ENCODE measurements at regions not wholly inside any gene's neighbourhood (a gene's known extent, or its start where the extent isn't known, plus 50 kb on each side); places are given as distances from the start of the nearest gene placed in this dataset.
"Not testable (repeated sequence)": the region's sequence is repeated elsewhere in the genome, so short reads cannot be mapped to it uniquely, and the experiment has no call there.

- POLR2A ChIA-PET: no interaction called here
- no peak overlapping the region for H3K27ac Mint-ChIP-seq
- no peak for ATAC-seq (ENCODE audit: low read depth)
- H3K4me3 Mint-ChIP-seq: no peak overlapping the region
- H3K4me1 Mint-ChIP-seq: no peaks in the 10 kb centered on the region
- H3K36me3 Mint-ChIP-seq (ENCODE audit: low read depth): no peaks in the 10 kb centered on the region
- DNase-seq: no peak
- CTCF ChIA-PET: no interaction called here
- TF ChIP-seq CTCF (IDR thresholded peaks at IDR 0.05): no peak
- peaks cover 9% of the 10 kb centered on the region for H3K9me3 Mint-ChIP-seq
- no peaks in the 10 kb centered on the region for H3K27me3 Mint-ChIP-seq
- intact Hi-C loops (cut with micrococcal nuclease): no loop called here
Measured at GRCh38 chr6:140385679-140386078, 1011.2 kb upstream of the CITED2 start.

- no peak for TF ChIP-seq CTCF (IDR thresholded peaks at IDR 0.05)
- ATAC-seq (ENCODE audit: low read depth) (no peak), DNase-seq (no peak)
- Mint-ChIP-seq H3K27me3 (no peaks in the 10 kb centered on the region), H3K4me1 (no peaks in the 10 kb centered on the region), H3K9me3 (peaks cover 9% of the 10 kb centered on the region), H3K36me3 (ENCODE audit: low read depth) (no peaks in the 10 kb centered on the region), H3K4me3 (no peak overlapping the region), H3K27ac (no peak overlapping the region)
- ChIA-PET CTCF (no interaction called here), POLR2A (no interaction called here)
- intact Hi-C loops (cut with micrococcal nuclease): no loop called here
Measured at GRCh38 chr6:140382355-140382754, 1007.9 kb upstream of the CITED2 start.

- no peak for TF ChIP-seq CTCF (IDR thresholded peaks at IDR 0.05)
- H3K36me3 Mint-ChIP-seq (ENCODE audit: low read depth): no peaks in the 10 kb centered on the region
- DNase-seq (no peak), ATAC-seq (ENCODE audit: low read depth) (no peak)
- ChIA-PET POLR2A (no interaction called here), CTCF (no interaction called here)
- intact Hi-C loops (cut with micrococcal nuclease): no loop called here
- H3K4me3 Mint-ChIP-seq: no peak overlapping the region
- peaks cover 5% of the 10 kb centered on the region for H3K9me3 Mint-ChIP-seq
- H3K27ac Mint-ChIP-seq: no peak overlapping the region
- H3K4me1 Mint-ChIP-seq: no peaks in the 10 kb centered on the region
- H3K27me3 Mint-ChIP-seq: no peaks in the 10 kb centered on the region
Measured at GRCh38 chr6:140380427-140381218, 1006.2 kb upstream of the CITED2 start.

- intact Hi-C loops (cut with micrococcal nuclease): no loop called here
- Mint-ChIP-seq H3K4me1 (no peaks in the 10 kb centered on the region), H3K27ac (no peak overlapping the region), H3K4me3 (no peak overlapping the region), H3K9me3 (peaks cover 4% of the 10 kb centered on the region), H3K27me3 (no peaks in the 10 kb centered on the region), H3K36me3 (ENCODE audit: low read depth) (no peaks in the 10 kb centered on the region)
- ATAC-seq (ENCODE audit: low read depth) (no peak), DNase-seq (no peak)
- ChIA-PET CTCF (no interaction called here), POLR2A (no interaction called here)
- no peak for TF ChIP-seq CTCF (IDR thresholded peaks at IDR 0.05)
Measured at GRCh38 chr6:140379919-140380318, 1005.5 kb upstream of the CITED2 start.

GRCh38 chr6:140376209-140376608, 1001.8 kb upstream of the CITED2 start:
- Mint-ChIP-seq H3K27me3 (no peaks in the 10 kb centered on the region), H3K4me1 (no peaks in the 10 kb centered on the region), H3K36me3 (ENCODE audit: low read depth) (no peaks in the 10 kb centered on the region), H3K9me3 (no peaks in the 10 kb centered on the region), H3K27ac (no peak overlapping the region), H3K4me3 (no peak overlapping the region)
- no peak for ATAC-seq (ENCODE audit: low read depth)
- TF ChIP-seq CTCF (IDR thresholded peaks at IDR 0.05): no peak
- no peak for DNase-seq
- intact Hi-C loops (cut with micrococcal nuclease): no loop called here
- ChIA-PET CTCF (no interaction called here), POLR2A (no interaction called here)

GRCh38 chr6:140373728-140374127, 999.3 kb upstream of the CITED2 start:
- CTCF ChIA-PET; H3K27ac Mint-ChIP-seq; H3K9me3 Mint-ChIP-seq; POLR2A ChIA-PET; H3K36me3 Mint-ChIP-seq (ENCODE audit: low read depth); H3K27me3 Mint-ChIP-seq; H3K4me3 Mint-ChIP-seq; intact Hi-C loops (cut with micrococcal nuclease); DNase-seq; H3K4me1 Mint-ChIP-seq; ATAC-seq (ENCODE audit: low read depth): not testable (repeated sequence)
